Thyroid gland (tissue), 4 donors: ENCODE measurements at regions not wholly inside any gene's neighbourhood (a gene's known extent, or its start where the extent isn't known, plus 50 kb on each side); places are given as distances from the start of the nearest gene placed in this dataset.

Source experiments
- DNase-seq, 2 donors: peaks; one replicate each; pipeline ENCODE4 v3.0.0-alpha.2; 2019
- H3K27ac ChIP-seq, 3 donors: fragments of 200-600 bp; sonication (generic); 1 replicate in 2 of 3; 2 replicates in 1 of 3; pipeline ENCODE4 v1.5.1; 2016 to 2019; ENCODE audit warnings: mild to moderate bottlenecking in 1 of 3, moderate library complexity in 1 of 3
- H3K27me3 ChIP-seq: fragments of 200-600 bp; sonication (generic); one replicate; pipeline ENCODE4 v1.5.1; 2019
- H3K36me3 ChIP-seq, 2 donors: fragments of 200-600 bp; sonication (generic); one replicate each; pipeline ENCODE4 v1.5.1; 2016 to 2019
- H3K4me1 ChIP-seq, 2 donors: fragments of 200-600 bp; sonication (generic); one replicate each; pipeline ENCODE4 v1.5.1; 2017 to 2019
- H3K4me3 ChIP-seq, 3 donors: fragments of 200-600 bp; sonication (generic); replicated peaks in 1 of 3; 1 replicate in 2 of 3; 2 replicates in 1 of 3; pipeline ENCODE4 v1.5.1; 2016; ENCODE audit warnings: mild to moderate bottlenecking in 1 of 3
- H3K9me3 ChIP-seq: fragments of 200-600 bp; sonication (generic); one replicate; pipeline ENCODE4 v1.5.1; 2017
- POLR2A ChIP-seq, 2 donors: fragments of 450-650 bp; IDR thresholded peaks; one replicate each; pipeline ENCODE4 v1.6.1; 2017; ENCODE audit warnings: antibody characterized with exemption in 2 of 2, mild to moderate bottlenecking in 2 of 2, moderate library complexity in 1 of 2
- WGBS, 2 donors: methylation state at CpG; one replicate each; pipeline ENCODE4 v1.1.5; 2017; 5-methylcytosine and 5-hydroxymethylcytosine counted together
- intact Hi-C: fragments of 100-400 bp; cut with DNase I; formaldehyde crosslinking; loops from one replicate; pipeline ENCODE4 v1.15.1; 2023
- TF ChIP-seq, protein P1 (sequence below), 6 experiments: fragments of 200-600 bp in 3 of 6; fragments of 450-650 bp in 3 of 6; sonication (generic) in 3 of 6; IDR thresholded peaks; one replicate each; pipeline ENCODE4 v1.5.1; 2016 to 2019; ENCODE audit warnings: antibody characterized with exemption in 6 of 6, mild to moderate bottlenecking in 2 of 6, inconsistent platforms in 1 of 6, moderate library complexity in 1 of 6

DNA sequence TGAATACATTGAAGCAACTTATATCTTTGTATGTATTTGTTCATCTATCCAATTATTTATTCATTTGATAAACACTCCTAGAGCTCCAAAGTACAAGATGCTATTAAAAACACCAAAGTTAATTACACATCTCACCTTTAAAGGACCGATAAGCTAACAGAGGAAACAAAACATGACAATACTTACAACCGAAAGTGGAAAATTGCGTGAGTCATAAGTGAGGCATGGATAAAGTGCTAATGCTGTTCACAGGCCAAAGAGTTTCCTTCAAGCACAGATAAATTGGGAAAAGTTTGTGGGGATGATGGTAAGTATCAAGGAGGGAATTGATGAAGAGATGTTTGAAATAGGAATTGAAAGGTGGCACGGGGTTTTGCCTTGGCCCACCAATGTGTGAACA, 172.8 kb upstream of the KITLG start:
- Histone ChIP-seq H3K4me3 (no peak overlapping the region), H3K27me3 (no peaks in the 10 kb centered on the region), H3K36me3 (no peaks in the 10 kb centered on the region), H3K4me1 (no peaks in the 10 kb centered on the region), H3K9me3 (no peaks in the 10 kb centered on the region), H3K27ac (no peak overlapping the region)
- 83 to 85% methylated on average over 4 of the region's 4 CpGs for WGBS, 2 donors
- TF ChIP-seq POLR2A (IDR thresholded peaks at IDR 0.05): no peak
- TF ChIP-seq, protein P1, sequence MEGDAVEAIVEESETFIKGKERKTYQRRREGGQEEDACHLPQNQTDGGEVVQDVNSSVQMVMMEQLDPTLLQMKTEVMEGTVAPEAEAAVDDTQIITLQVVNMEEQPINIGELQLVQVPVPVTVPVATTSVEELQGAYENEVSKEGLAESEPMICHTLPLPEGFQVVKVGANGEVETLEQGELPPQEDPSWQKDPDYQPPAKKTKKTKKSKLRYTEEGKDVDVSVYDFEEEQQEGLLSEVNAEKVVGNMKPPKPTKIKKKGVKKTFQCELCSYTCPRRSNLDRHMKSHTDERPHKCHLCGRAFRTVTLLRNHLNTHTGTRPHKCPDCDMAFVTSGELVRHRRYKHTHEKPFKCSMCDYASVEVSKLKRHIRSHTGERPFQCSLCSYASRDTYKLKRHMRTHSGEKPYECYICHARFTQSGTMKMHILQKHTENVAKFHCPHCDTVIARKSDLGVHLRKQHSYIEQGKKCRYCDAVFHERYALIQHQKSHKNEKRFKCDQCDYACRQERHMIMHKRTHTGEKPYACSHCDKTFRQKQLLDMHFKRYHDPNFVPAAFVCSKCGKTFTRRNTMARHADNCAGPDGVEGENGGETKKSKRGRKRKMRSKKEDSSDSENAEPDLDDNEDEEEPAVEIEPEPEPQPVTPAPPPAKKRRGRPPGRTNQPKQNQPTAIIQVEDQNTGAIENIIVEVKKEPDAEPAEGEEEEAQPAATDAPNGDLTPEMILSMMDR (IDR thresholded peaks at IDR 0.05): no peak
- DNase-seq: no peak
- intact Hi-C loops: no loop called here

DNA sequence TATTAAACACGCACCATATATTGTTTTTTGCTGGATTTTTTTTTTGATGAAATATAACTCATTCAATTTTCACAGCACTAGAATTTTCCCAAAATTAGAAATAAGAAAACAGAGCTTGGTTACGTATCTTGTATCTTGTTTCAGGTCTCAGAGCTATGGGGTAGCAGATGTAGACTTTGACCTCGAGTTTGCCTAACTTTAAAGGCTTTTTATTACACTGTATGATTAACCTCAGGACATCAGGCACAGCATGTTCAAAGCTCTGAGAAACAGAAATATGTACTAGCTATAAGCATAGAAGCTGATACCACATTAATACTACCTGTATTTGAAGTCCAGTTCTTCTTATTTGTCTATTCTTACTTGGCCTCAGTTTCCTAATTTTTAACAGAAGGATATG, 171.9 kb upstream of the KITLG start:
- TF ChIP-seq POLR2A (IDR thresholded peaks at IDR 0.05): no peak
- TF ChIP-seq, protein P1 (IDR thresholded peaks at IDR 0.05): no peak
- Histone ChIP-seq H3K9me3 (no peaks in the 10 kb centered on the region), H3K27me3 (no peaks in the 10 kb centered on the region), H3K4me1 (no peaks in the 10 kb centered on the region), H3K27ac (no peak overlapping the region), H3K4me3 (no peak overlapping the region), H3K36me3 (no peaks in the 10 kb centered on the region)
- intact Hi-C loops: no loop called here
- whole genome bisulfite sequencing, 2 donors: 91 to 92% methylated on average over 3 of the region's 3 CpGs
- DNase-seq: no peak

DNA sequence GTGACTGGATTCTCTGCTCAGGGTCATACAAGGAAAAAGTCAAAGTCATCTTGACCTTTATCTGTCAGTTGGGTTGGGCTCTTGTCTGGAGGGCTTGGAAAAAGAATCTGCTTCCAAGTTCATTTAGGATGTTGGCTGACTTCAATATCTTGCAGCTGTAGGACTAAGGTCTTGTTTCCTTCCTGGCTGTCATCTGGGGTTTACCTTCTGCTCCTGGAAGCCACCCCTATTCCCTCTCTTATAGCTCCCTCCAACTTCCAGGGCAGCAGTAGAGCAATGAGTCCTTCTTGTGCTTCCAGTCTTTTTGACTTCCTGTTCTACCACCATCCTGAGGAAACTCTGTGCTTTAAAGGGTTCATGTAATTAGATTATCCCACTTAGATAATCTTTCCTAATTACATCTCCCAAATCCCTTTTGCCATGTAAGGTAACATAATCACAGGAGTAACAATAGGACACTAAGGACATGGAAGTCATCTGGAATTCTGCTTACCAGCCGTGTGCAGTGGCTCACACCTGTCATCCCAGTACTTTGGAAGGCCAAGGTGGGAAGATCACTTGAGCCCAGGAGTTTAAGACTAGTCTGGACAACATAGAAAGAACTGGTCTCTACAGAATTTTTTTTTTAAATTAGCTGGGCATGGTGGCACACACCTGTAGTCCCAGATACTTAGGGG, 170.7 kb upstream of the KITLG start:
- H3K4me1 ChIP-seq: no peaks in the 10 kb centered on the region
- no peak for DNase-seq

DNA sequence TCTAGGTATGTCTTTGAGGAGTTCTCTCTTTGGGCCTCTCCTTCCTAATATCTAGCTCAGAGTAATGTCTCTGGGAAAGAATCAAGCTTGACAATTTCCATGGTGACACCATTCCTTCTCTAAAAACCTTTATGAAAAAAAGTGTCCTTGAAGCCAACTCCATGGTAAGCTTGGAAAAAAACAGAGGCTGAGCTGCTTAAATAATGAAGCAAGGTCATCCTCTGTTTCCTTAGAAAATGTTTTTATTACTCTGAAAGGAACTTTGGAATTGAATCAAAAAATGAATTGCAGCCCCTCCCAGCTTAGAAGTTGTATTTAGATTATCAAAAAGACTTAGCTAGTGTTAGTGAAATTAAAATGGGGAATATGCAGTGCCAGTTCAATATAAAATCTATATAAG, 166.1 kb upstream of the KITLG start:
- DNase-seq: no peak
- Histone ChIP-seq H3K4me3 (no peak overlapping the region), H3K27me3 (no peaks in the 10 kb centered on the region), H3K27ac (no peak overlapping the region), H3K4me1 (no peaks in the 10 kb centered on the region), H3K36me3 (no peaks in the 10 kb centered on the region), H3K9me3 (no peaks in the 10 kb centered on the region)
- intact Hi-C loops: no loop called here
- TF ChIP-seq POLR2A (IDR thresholded peaks at IDR 0.05): no peak
- TF ChIP-seq, protein P1 (IDR thresholded peaks at IDR 0.05): no peak

More for the DNA sequence above, 170.7 kb upstream of the KITLG start:
- Histone ChIP-seq H3K4me3 (no peak overlapping the region), H3K27ac (no peak overlapping the region), H3K36me3 (no peaks in the 10 kb centered on the region), H3K27me3 (no peaks in the 10 kb centered on the region), H3K9me3 (no peaks in the 10 kb centered on the region)
- no peak for TF ChIP-seq POLR2A (IDR thresholded peaks at IDR 0.05)
- TF ChIP-seq, protein P1 (IDR thresholded peaks at IDR 0.05): no peak
- intact Hi-C loops: no loop called here
- 87 to 91% methylated on average over 1 of the region's 1 CpG for WGBS, 2 donors

DNA sequence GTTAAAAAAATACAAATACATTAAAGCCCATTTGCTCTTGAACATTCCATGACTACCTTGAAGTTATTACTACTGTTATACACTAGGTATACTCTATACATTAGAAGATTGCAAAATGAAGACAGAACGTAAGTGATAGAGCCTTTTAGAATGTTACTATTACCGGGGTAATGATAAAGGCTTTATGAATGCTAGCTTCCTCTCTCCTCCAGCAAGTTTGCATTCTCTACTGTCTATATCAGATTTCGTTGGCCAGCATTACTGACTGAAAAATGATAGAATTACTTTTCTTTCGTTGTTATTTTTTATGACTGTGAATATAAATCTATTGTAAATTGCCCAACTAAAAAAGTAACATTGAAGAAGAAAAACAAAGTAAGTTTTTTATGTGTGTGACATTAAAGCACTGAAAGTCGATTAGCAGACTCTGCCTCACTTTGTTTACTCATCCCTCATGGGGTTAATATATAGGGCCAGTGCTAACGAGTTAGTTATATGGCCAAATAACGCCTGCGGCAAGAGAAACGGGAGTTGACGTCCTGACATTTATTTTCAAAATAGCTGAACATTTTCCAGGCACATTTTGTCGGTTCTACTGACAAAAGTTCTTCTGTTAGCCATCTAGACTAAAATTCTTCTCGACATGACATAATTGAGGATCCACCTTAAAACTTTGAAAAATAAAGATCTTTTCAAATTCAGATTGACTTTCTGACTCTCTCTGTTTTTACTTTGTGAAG, 163.8 kb upstream of the KITLG start:
- intact Hi-C loops: no loop called here

More for the DNA sequence above, 163.8 kb upstream of the KITLG start:
- H3K9me3 ChIP-seq: no peaks in the 10 kb centered on the region
- no peak overlapping the region for H3K4me3 ChIP-seq
- no peaks in the 10 kb centered on the region for H3K36me3 ChIP-seq
- H3K4me1 ChIP-seq: no peaks in the 10 kb centered on the region
- WGBS, 2 donors: 71 to 72% methylated on average over 12 of the region's 12 CpGs
- no peak overlapping the region for H3K27ac ChIP-seq
- TF ChIP-seq POLR2A (IDR thresholded peaks at IDR 0.05): no peak
- TF ChIP-seq, protein P1 (IDR thresholded peaks at IDR 0.05): no peak
- no peak for DNase-seq
- no peaks in the 10 kb centered on the region for H3K27me3 ChIP-seq
